ENCODE measurements at regions not wholly inside any gene's neighbourhood (a gene's known extent, or its start where the extent isn't known, plus 50 kb on each side); places are given as distances from the start of the nearest gene placed in this dataset.
"Not testable (repeated sequence)": the region's sequence is repeated elsewhere in the genome, so short reads cannot be mapped to it uniquely, and the experiment has no call there.

GRCh38 chr4:131002132-131002531 is 1906.2 kb downstream of the C4orf33 start:
- DNase-seq: no peak
- Histone ChIP-seq H3K36me3 (replicated peaks in 1 of 2; ENCODE audit: control extremely low read depth in 1 of 2, control insufficient read depth in 1 of 2, extremely low read depth in 1 of 2, insufficient read depth in 2 of 2, low read length in 1 of 2) (no peaks in the 10 kb centered on the region), H2AFZ (ENCODE audit: insufficient read depth, low read depth, low read length, poor library complexity, severe bottlenecking) (no peak overlapping the region), H3K4me3 (ENCODE audit: control extremely low read depth in 1 of 5, extremely low read depth in 1 of 5, insufficient read depth in 1 of 5, low read depth in 2 of 5, low read length in 4 of 5) (no peak overlapping the region), H4K20me1 (ENCODE audit: control insufficient read depth, insufficient read depth, low read length, poor library complexity, severe bottlenecking) (no peaks in the 10 kb centered on the region), H3K4me2 (replicated peaks; ENCODE audit: low read depth, low read length, poor library complexity, severe bottlenecking) (no peak overlapping the region), H3K27ac (ENCODE audit: low read length in 2 of 2) (no peak overlapping the region), H3K4me1 (ENCODE audit: control insufficient read depth in 2 of 2, insufficient read depth in 2 of 2, low read length in 2 of 2) (no peaks in the 10 kb centered on the region), H3K27me3 (replicated peaks in 1 of 4; ENCODE audit: control extremely low read depth in 1 of 4, control insufficient read depth in 3 of 4, insufficient read depth in 4 of 4, low read length in 3 of 4) (no peaks in the 10 kb centered on the region), H3K79me2 (ENCODE audit: control insufficient read depth, insufficient read depth, low read length) (no peaks in the 10 kb centered on the region), H3K9ac (ENCODE audit: low read length) (no peak overlapping the region), H3K9me3 (ENCODE audit: control extremely low read depth in 1 of 3, control insufficient read depth in 2 of 3, insufficient read depth in 1 of 3, low read length in 2 of 3) (no peaks in the 10 kb centered on the region)
- no CpG with 5 or more reads among the region's 1 CpG for WGBS (ENCODE audit: insufficient coverage)
- no peaks in the 10 kb centered on the region for H3K9me3 Mint-ChIP-seq (ENCODE audit: insufficient read depth)
- TF ChIP-seq CTCF (IDR thresholded peaks at IDR 0.05): no peak
- no peak for TF ChIP-seq EZH2 (IDR thresholded peaks at IDR 0.05; ENCODE audit: borderline replicate concordance, insufficient read depth, low read depth, low read length, poor library complexity, severe bottlenecking)
- no peak overlapping the region for H3K27ac Mint-ChIP-seq
- H3K4me1 Mint-ChIP-seq: no peaks in the 10 kb centered on the region
- CTCF ChIA-PET: no interaction called here
- intact Hi-C loops (cut with micrococcal nuclease): no loop called here
- ATAC-seq (ENCODE audit: low read depth): no peak
- H3K4me3 Mint-ChIP-seq: no peak overlapping the region
- POLR2A ChIA-PET: no interaction called here
- no peaks in the 10 kb centered on the region for H3K27me3 Mint-ChIP-seq

GRCh38 chr4:131006388-131006787 is 1910.4 kb downstream of the C4orf33 start:
- Histone ChIP-seq H4K20me1 (ENCODE audit: control insufficient read depth, insufficient read depth, low read length, poor library complexity, severe bottlenecking) (no peaks in the 10 kb centered on the region), H3K79me2 (ENCODE audit: control insufficient read depth, insufficient read depth, low read length) (no peaks in the 10 kb centered on the region), H3K27ac (ENCODE audit: low read length in 2 of 2) (no peak overlapping the region), H3K4me2 (replicated peaks; ENCODE audit: low read depth, low read length, poor library complexity, severe bottlenecking) (no peak overlapping the region), H3K36me3 (replicated peaks in 1 of 2; ENCODE audit: control extremely low read depth in 1 of 2, control insufficient read depth in 1 of 2, extremely low read depth in 1 of 2, insufficient read depth in 2 of 2, low read length in 1 of 2) (no peaks in the 10 kb centered on the region), H2AFZ (ENCODE audit: insufficient read depth, low read depth, low read length, poor library complexity, severe bottlenecking) (no peak overlapping the region), H3K4me1 (ENCODE audit: control insufficient read depth in 2 of 2, insufficient read depth in 2 of 2, low read length in 2 of 2) (no peaks in the 10 kb centered on the region), H3K9me3 (ENCODE audit: control extremely low read depth in 1 of 3, control insufficient read depth in 2 of 3, insufficient read depth in 1 of 3, low read length in 2 of 3) (no peaks in the 10 kb centered on the region), H3K4me3 (ENCODE audit: control extremely low read depth in 1 of 5, extremely low read depth in 1 of 5, insufficient read depth in 1 of 5, low read depth in 2 of 5, low read length in 4 of 5) (no peak overlapping the region), H3K27me3 (replicated peaks in 1 of 4; ENCODE audit: control extremely low read depth in 1 of 4, control insufficient read depth in 3 of 4, insufficient read depth in 4 of 4, low read length in 3 of 4) (no peaks in the 10 kb centered on the region), H3K9ac (ENCODE audit: low read length) (no peak overlapping the region)
- Mint-ChIP-seq H3K9me3 (ENCODE audit: insufficient read depth) (no peaks in the 10 kb centered on the region), H3K4me3 (no peak overlapping the region), H3K4me1 (no peaks in the 10 kb centered on the region), H3K27ac (no peak overlapping the region), H3K27me3 (no peaks in the 10 kb centered on the region)
- intact Hi-C loops (cut with micrococcal nuclease): no loop called here
- ChIA-PET POLR2A (no interaction called here), CTCF (no interaction called here)
- ATAC-seq (ENCODE audit: low read depth) (no peak), DNase-seq (no peak)
- no peak for TF ChIP-seq CTCF (IDR thresholded peaks at IDR 0.05)
- TF ChIP-seq EZH2 (IDR thresholded peaks at IDR 0.05; ENCODE audit: borderline replicate concordance, insufficient read depth, low read depth, low read length, poor library complexity, severe bottlenecking): no peak
- WGBS (ENCODE audit: insufficient coverage): no CpG with 5 or more reads among the region's 6 CpGs

GRCh38 chr4:131011961-131012360 is 1916.0 kb downstream of the C4orf33 start:
- H3K36me3 ChIP-seq (replicated peaks in 1 of 2; ENCODE audit: control extremely low read depth in 1 of 2, control insufficient read depth in 1 of 2, extremely low read depth in 1 of 2, insufficient read depth in 2 of 2, low read length in 1 of 2); H3K4me2 ChIP-seq (replicated peaks; ENCODE audit: low read depth, low read length, poor library complexity, severe bottlenecking); H3K27ac Mint-ChIP-seq; CTCF ChIA-PET; H3K4me1 Mint-ChIP-seq; H3K4me3 ChIP-seq (ENCODE audit: control extremely low read depth in 1 of 5, extremely low read depth in 1 of 5, insufficient read depth in 1 of 5, low read depth in 2 of 5, low read length in 4 of 5); H3K9ac ChIP-seq (ENCODE audit: low read length); H3K4me1 ChIP-seq (ENCODE audit: control insufficient read depth in 2 of 2, insufficient read depth in 2 of 2, low read length in 2 of 2); H2AFZ ChIP-seq (ENCODE audit: insufficient read depth, low read depth, low read length, poor library complexity, severe bottlenecking); intact Hi-C loops (cut with micrococcal nuclease); H4K20me1 ChIP-seq (ENCODE audit: control insufficient read depth, insufficient read depth, low read length, poor library complexity, severe bottlenecking); H3K4me3 Mint-ChIP-seq; ATAC-seq (ENCODE audit: low read depth); POLR2A ChIA-PET; H3K27me3 ChIP-seq (replicated peaks in 1 of 4; ENCODE audit: control extremely low read depth in 1 of 4, control insufficient read depth in 3 of 4, insufficient read depth in 4 of 4, low read length in 3 of 4); H3K9me3 Mint-ChIP-seq (ENCODE audit: insufficient read depth); DNase-seq; H3K79me2 ChIP-seq (ENCODE audit: control insufficient read depth, insufficient read depth, low read length); H3K9me3 ChIP-seq (ENCODE audit: control extremely low read depth in 1 of 3, control insufficient read depth in 2 of 3, insufficient read depth in 1 of 3, low read length in 2 of 3); H3K27me3 Mint-ChIP-seq; H3K27ac ChIP-seq (ENCODE audit: low read length in 2 of 2): not testable (repeated sequence)
- 100% methylated on average over 1 of the region's 4 CpGs for WGBS (ENCODE audit: insufficient coverage)

Data from B cell (primary cell).